Limb (tissue), 2 donors: ENCODE measurements at regions not wholly inside any gene's neighbourhood (a gene's known extent, or its start where the extent isn't known, plus 50 kb on each side); places are given as distances from the start of the nearest gene placed in this dataset.

Source experiments
- DNase-seq, 2 donors: peaks; one replicate each; pipeline ENCODE4 v3.0.0-alpha.2; 2016; ENCODE audit errors: extremely low spot score in 2 of 2

DNA sequence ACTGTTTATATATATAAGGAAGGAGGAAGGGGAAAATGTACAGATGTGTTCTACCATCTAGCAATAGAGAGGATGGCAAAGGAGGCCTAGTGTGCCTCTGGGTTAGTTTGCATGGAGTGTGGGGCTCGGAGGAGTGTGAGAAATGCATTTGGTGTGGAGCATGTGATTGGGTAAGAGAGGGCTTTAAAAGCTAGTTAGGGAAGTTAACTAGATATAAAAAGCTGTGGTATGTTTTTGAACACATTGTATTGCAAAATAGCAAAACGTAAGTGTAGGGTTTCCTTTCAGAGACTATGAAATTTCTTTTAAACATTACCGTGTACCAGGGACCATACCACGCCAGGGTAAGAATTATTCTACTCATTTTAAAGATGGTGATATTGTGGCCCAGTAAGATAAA, 53.3 kb upstream of the STXBP6 start:
- DNase-seq: no peak

GRCh38 chr14:25102788-25103187, 52.8 kb upstream of the STXBP6 start:
- no peak for DNase-seq

GRCh38 chr14:25101276-25101675, 51.3 kb upstream of the STXBP6 start:
- DNase-seq: no peak
